Osteocyte (in vitro differentiated cells): ENCODE measurements at regions not wholly inside any gene's neighbourhood (a gene's known extent, or its start where the extent isn't known, plus 50 kb on each side); places are given as distances from the start of the nearest gene placed in this dataset.

Experiments
- DNase-seq: peaks from one replicate; pipeline ENCODE4 v3.0.0; 2021; ENCODE audit warnings: mixed read lengths; ENCODE audit not compliant: unreplicated experiment; ENCODE audit errors: extremely low spot score
- H3K27ac Mint-ChIP-seq: one replicate; pipeline ENCODE4 v1.8.0; 2021; ENCODE audit warnings: mild to moderate bottlenecking, mixed read lengths; ENCODE audit not compliant: unreplicated experiment
- H3K27me3 Mint-ChIP-seq: one replicate; pipeline ENCODE4 v1.8.0; 2021; ENCODE audit warnings: mixed read lengths; ENCODE audit not compliant: unreplicated experiment
- H3K36me3 Mint-ChIP-seq: one replicate; pipeline ENCODE4 v1.8.0; 2021; ENCODE audit warnings: mixed read lengths; ENCODE audit not compliant: unreplicated experiment
- H3K4me1 Mint-ChIP-seq: one replicate; pipeline ENCODE4 v1.8.0; 2021; ENCODE audit warnings: mixed read lengths; ENCODE audit not compliant: unreplicated experiment
- H3K4me3 Mint-ChIP-seq: one replicate; pipeline ENCODE4 v1.8.0; 2021; ENCODE audit warnings: mild to moderate bottlenecking, moderate library complexity, mixed read lengths; ENCODE audit not compliant: unreplicated experiment
- H3K9me3 Mint-ChIP-seq: one replicate; pipeline ENCODE4 v1.8.0; 2021; ENCODE audit warnings: mixed read lengths; ENCODE audit not compliant: unreplicated experiment
- CTCF ChIP-seq: fragments of 200-600 bp; sonication (generic); IDR thresholded peaks from 2 replicates; pipeline ENCODE4 v1.5.0; 2021; ENCODE audit warnings: antibody characterized with exemption, mild to moderate bottlenecking, moderate library complexity

DNA sequence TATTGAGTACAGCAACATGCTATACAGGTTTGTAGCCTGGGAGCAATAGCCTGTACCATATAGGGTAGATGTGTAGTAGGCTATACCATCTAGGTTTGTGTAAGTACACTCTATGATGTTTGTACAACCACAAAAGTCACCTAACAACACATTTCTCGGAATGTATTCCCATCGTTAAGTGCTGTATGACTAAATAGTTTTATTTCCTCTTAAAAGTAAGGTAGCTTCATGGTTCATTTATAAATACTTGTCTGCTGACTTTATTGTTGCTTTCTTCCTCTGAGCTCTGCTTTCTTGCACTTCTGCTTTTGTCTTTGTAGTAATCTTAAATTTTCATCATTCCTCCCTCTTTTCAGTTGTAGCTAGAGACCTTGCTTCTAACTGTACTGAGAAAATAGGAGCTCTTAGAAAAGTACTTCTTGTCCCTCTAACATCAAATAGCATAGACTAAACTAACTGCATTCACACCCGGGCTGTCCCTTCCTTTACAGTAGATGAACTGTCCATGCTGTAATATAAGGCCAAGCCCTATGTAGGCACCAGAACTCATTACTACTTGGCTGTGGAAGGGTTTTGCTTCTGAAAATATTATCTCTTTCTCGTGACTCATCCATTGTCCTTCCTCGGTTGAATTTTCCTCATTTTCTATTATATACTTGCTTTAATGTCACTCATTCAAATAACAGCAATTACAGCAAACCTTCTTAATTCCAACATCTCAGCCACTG is 55.4 kb upstream of the FAM3C start:
- no peaks in the 10 kb centered on the region for H3K27me3 Mint-ChIP-seq
- peaks cover 20% of the 10 kb centered on the region for H3K4me1 Mint-ChIP-seq
- no peak for TF ChIP-seq CTCF
- DNase-seq = no peak
- H3K4me3 Mint-ChIP-seq = no peak overlapping the region
- no peaks in the 10 kb centered on the region for H3K36me3 Mint-ChIP-seq
- no peak overlapping the region for H3K27ac Mint-ChIP-seq
- peaks cover 6% of the 10 kb centered on the region for H3K9me3 Mint-ChIP-seq

DNA sequence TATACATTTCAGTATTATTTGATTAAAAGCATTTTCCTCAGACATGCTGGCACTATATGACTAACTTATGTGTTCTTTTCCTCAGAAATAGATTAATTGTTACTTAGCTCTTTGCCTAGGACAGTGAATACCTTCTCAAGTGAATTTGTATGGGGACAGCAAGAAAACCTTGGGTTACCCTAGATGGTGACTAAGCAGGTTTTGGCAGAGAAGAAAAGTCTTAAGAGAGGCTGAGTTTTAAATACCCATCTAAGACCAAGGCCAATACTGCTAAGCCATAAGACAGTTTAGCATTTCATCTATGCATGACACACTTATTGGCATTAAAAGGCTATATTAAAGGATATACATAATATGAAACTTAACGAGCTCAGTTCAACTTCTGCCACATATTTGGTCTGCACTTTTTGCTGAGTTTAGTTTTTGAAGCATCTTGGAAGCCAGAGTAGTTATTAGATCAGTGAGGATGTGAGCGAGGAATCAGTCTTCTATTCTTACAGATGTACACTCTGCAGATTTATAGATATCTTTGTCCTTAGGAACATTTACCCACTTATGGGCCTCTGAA is 54.6 kb upstream of the FAM3C start:
- Mint-ChIP-seq H3K27ac (no peak overlapping the region), H3K9me3 (peaks cover 6% of the 10 kb centered on the region), H3K4me3 (no peak overlapping the region), H3K27me3 (no peaks in the 10 kb centered on the region), H3K4me1 (peaks cover 20% of the 10 kb centered on the region), H3K36me3 (no peaks in the 10 kb centered on the region)
- DNase-seq = no peak
- no peak for TF ChIP-seq CTCF

GRCh38 chr7:121449735-121450240 is 53.7 kb upstream of the FAM3C start:
- Mint-ChIP-seq H3K27me3 (no peaks in the 10 kb centered on the region), H3K4me1 (peaks cover 20% of the 10 kb centered on the region), H3K9me3 (no peaks in the 10 kb centered on the region), H3K4me3 (no peak overlapping the region), H3K36me3 (no peaks in the 10 kb centered on the region), H3K27ac (no peak overlapping the region)
- TF ChIP-seq CTCF = no peak
- DNase-seq = no peak

GRCh38 chr7:121449329-121449728 is 53.2 kb upstream of the FAM3C start:
- no peak overlapping the region for H3K27ac Mint-ChIP-seq
- TF ChIP-seq CTCF = no peak
- no peaks in the 10 kb centered on the region for H3K9me3 Mint-ChIP-seq
- no peak overlapping the region for H3K4me3 Mint-ChIP-seq
- H3K4me1 Mint-ChIP-seq = peaks cover 20% of the 10 kb centered on the region
- H3K36me3 Mint-ChIP-seq = no peaks in the 10 kb centered on the region
- no peaks in the 10 kb centered on the region for H3K27me3 Mint-ChIP-seq
- DNase-seq = no peak

- H3K27ac Mint-ChIP-seq = no peak overlapping the region
- H3K9me3 Mint-ChIP-seq = no peaks in the 10 kb centered on the region
- TF ChIP-seq CTCF = no peak
Measured at GRCh38 chr7:121448429-121448828, 52.3 kb upstream of the FAM3C start.

More at GRCh38 chr7:121448429-121448828, 52.3 kb upstream of the FAM3C start:
- no peaks in the 10 kb centered on the region for H3K36me3 Mint-ChIP-seq
- no peak for DNase-seq
- peaks cover 20% of the 10 kb centered on the region for H3K4me1 Mint-ChIP-seq
- H3K27me3 Mint-ChIP-seq = no peaks in the 10 kb centered on the region
- no peak overlapping the region for H3K4me3 Mint-ChIP-seq
